Panc1 (cell line): ENCODE measurements at regions not wholly inside any gene's neighbourhood (a gene's known extent, or its start where the extent isn't known, plus 50 kb on each side); places are given as distances from the start of the nearest gene placed in this dataset.

Source experiments
- POLR2AphosphoS5 ChIP-seq: IDR thresholded peaks from 2 replicates; pipeline ENCODE4 v1.6.1; 2012; ENCODE audit warnings: mild to moderate bottlenecking, low read depth, low read length, moderate library complexity
- SIN3A ChIP-seq: IDR thresholded peaks from 2 replicates; pipeline ENCODE4 v1.6.1; 2012; ENCODE audit warnings: low read depth, mild to moderate bottlenecking, low read length, moderate library complexity, borderline replicate concordance; ENCODE audit not compliant: insufficient read depth
- TCF7L2 ChIP-seq: IDR thresholded peaks from 2 replicates; pipeline ENCODE4 v1.6.1; 2011; ENCODE audit warnings: mild to moderate bottlenecking, low read depth, low read length, inconsistent platforms
- TF ChIP-seq, protein P1 (sequence below): fragments of 450-650 bp; IDR thresholded peaks from 2 replicates; pipeline ENCODE4 v1.5.1; 2017; ENCODE audit warnings: mild to moderate bottlenecking
- TF ChIP-seq, protein P2 (sequence below), 2 experiments: IDR thresholded peaks; 2 replicates each; pipeline ENCODE4 v1.6.1; 2011 to 2012; ENCODE audit warnings: low read depth in 2 of 2, control low read depth in 1 of 2, low read length in 1 of 2, mild to moderate bottlenecking in 1 of 2, moderate library complexity in 1 of 2; ENCODE audit not compliant: insufficient read depth in 1 of 2

DNA sequence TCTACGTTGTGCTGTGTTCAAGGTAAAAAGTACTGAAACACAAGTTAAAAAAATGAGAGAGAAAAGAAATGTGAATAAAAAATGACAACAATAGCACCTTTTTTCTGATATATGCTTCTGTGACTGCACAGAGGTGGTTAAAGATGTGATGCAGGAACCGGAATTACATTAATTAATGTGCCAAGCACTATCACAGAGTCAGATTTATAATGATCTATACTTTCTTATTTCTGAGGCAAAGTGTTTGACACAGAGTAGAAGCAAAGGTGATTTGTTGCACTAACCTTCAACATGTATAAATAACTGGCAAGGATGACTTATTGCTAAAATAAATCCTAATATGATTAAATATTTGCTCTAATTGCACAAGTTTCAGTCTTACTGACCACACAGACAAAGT is 654.6 kb upstream of the SLITRK1 start:
- TF ChIP-seq, protein P1, sequence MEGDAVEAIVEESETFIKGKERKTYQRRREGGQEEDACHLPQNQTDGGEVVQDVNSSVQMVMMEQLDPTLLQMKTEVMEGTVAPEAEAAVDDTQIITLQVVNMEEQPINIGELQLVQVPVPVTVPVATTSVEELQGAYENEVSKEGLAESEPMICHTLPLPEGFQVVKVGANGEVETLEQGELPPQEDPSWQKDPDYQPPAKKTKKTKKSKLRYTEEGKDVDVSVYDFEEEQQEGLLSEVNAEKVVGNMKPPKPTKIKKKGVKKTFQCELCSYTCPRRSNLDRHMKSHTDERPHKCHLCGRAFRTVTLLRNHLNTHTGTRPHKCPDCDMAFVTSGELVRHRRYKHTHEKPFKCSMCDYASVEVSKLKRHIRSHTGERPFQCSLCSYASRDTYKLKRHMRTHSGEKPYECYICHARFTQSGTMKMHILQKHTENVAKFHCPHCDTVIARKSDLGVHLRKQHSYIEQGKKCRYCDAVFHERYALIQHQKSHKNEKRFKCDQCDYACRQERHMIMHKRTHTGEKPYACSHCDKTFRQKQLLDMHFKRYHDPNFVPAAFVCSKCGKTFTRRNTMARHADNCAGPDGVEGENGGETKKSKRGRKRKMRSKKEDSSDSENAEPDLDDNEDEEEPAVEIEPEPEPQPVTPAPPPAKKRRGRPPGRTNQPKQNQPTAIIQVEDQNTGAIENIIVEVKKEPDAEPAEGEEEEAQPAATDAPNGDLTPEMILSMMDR = no peak
- TF ChIP-seq, protein P2, sequence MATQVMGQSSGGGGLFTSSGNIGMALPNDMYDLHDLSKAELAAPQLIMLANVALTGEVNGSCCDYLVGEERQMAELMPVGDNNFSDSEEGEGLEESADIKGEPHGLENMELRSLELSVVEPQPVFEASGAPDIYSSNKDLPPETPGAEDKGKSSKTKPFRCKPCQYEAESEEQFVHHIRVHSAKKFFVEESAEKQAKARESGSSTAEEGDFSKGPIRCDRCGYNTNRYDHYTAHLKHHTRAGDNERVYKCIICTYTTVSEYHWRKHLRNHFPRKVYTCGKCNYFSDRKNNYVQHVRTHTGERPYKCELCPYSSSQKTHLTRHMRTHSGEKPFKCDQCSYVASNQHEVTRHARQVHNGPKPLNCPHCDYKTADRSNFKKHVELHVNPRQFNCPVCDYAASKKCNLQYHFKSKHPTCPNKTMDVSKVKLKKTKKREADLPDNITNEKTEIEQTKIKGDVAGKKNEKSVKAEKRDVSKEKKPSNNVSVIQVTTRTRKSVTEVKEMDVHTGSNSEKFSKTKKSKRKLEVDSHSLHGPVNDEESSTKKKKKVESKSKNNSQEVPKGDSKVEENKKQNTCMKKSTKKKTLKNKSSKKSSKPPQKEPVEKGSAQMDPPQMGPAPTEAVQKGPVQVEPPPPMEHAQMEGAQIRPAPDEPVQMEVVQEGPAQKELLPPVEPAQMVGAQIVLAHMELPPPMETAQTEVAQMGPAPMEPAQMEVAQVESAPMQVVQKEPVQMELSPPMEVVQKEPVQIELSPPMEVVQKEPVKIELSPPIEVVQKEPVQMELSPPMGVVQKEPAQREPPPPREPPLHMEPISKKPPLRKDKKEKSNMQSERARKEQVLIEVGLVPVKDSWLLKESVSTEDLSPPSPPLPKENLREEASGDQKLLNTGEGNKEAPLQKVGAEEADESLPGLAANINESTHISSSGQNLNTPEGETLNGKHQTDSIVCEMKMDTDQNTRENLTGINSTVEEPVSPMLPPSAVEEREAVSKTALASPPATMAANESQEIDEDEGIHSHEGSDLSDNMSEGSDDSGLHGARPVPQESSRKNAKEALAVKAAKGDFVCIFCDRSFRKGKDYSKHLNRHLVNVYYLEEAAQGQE (IDR thresholded peaks at IDR 0.05; ENCODE audit: insufficient read depth in 1 of 2, low read depth in 2 of 2, low read length in 1 of 2) = no peak
- no peak for TF ChIP-seq POLR2AphosphoS5
- no peak for TF ChIP-seq SIN3A
- no peak for TF ChIP-seq TCF7L2
